Activated CD4-positive, alpha-beta memory T cell treated with anti-CD3 and anti-CD28 coated beads for 36 hours (primary cell): ENCODE measurements at regions not wholly inside any gene's neighbourhood (a gene's known extent, or its start where the extent isn't known, plus 50 kb on each side); places are given as distances from the start of the nearest gene placed in this dataset.

Experiments
- CTCF ChIA-PET: fragments of 350-600 bp; sonication (Branson Sonifier 250); formaldehyde crosslinking; loops from one replicate; lab custom pipeline; 2021; ENCODE audit warnings: antibody characterized with exemption, inconsistent platforms; lab: Charles Lee
- POLR2A ChIA-PET: fragments of 350-600 bp; sonication (Branson Sonifier 250); formaldehyde crosslinking; loops from one replicate; lab custom pipeline; 2021; ENCODE audit warnings: antibody characterized with exemption; lab: Charles Lee
- DNase-seq: peaks from one replicate; pipeline ENCODE4 v3.0.0-alpha.2; 2020
- H3K27ac Mint-ChIP-seq: one replicate; pipeline ENCODE4 v1.8.0; 2021; ENCODE audit warnings: mixed read lengths
- H3K27me3 Mint-ChIP-seq: one replicate; pipeline ENCODE4 v1.8.0; 2021; ENCODE audit warnings: mixed read lengths
- H3K36me3 Mint-ChIP-seq: one replicate; pipeline ENCODE4 v1.8.0; 2021; ENCODE audit warnings: mixed read lengths
- H3K4me1 Mint-ChIP-seq: one replicate; pipeline ENCODE4 v1.8.0; 2021; ENCODE audit warnings: low read depth, mixed read lengths
- H3K4me3 Mint-ChIP-seq: one replicate; pipeline ENCODE4 v1.8.0; 2021; ENCODE audit warnings: mild to moderate bottlenecking, mixed read lengths
- H3K9me3 Mint-ChIP-seq: one replicate; pipeline ENCODE4 v1.8.0; 2021; ENCODE audit warnings: mixed read lengths
- intact Hi-C: fragments of 100-400 bp; cut with micrococcal nuclease; formaldehyde crosslinking; loops from one replicate; pipeline ENCODE4 v1.15.1; 2023

DNA sequence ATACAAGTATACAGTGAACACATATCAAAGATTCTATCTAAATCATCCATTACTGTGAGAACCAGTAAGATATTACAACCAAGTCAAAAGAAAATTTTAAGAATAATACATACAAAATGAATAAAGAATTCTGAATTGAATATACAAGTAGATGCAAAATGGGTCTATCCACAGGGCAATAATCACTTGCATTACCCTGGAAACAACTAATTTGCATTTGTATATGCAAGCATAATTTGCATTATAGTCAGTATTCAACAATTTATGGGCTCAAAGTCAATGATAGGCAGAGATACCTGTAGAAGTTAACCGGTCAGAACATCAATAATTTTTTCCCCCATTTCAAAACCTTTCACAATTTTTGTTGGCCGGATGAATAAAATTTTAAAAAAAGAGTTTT, 512.2 kb upstream of the ALCAM start:
- ChIA-PET POLR2A (no interaction called here), CTCF (no interaction called here)
- Mint-ChIP-seq H3K4me1 (no peaks in the 10 kb centered on the region), H3K27me3 (no peaks in the 10 kb centered on the region), H3K4me3 (no peak overlapping the region), H3K27ac (no peak overlapping the region), H3K9me3 (no peaks in the 10 kb centered on the region), H3K36me3 (no peaks in the 10 kb centered on the region)
- no peak for DNase-seq
- intact Hi-C loops = no loop called here

DNA sequence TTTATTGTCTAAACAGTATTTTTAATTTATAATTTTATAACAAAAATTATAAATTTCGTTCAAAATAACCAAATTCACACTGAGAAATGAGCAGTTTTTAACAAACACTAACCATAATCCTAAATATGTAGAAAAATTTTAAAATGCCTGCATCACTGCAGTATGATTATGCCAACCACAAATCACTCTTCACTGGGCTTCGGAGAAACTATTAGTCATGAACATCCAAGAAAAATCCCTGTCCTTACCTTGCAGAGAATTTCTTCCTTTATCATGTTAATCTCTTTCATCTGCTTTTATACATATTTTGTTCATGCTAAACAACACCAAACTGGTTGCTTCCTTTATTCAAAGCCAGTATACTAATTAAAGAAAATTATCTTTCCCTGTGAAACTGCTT, 511.0 kb upstream of the ALCAM start:
- CTCF ChIA-PET = no interaction called here
- DNase-seq = no peak
- Mint-ChIP-seq H3K9me3 (no peaks in the 10 kb centered on the region), H3K27ac (no peak overlapping the region), H3K4me1 (no peaks in the 10 kb centered on the region), H3K4me3 (no peak overlapping the region), H3K27me3 (no peaks in the 10 kb centered on the region), H3K36me3 (no peaks in the 10 kb centered on the region)
- POLR2A ChIA-PET = no interaction called here
- intact Hi-C loops = no loop called here

DNA sequence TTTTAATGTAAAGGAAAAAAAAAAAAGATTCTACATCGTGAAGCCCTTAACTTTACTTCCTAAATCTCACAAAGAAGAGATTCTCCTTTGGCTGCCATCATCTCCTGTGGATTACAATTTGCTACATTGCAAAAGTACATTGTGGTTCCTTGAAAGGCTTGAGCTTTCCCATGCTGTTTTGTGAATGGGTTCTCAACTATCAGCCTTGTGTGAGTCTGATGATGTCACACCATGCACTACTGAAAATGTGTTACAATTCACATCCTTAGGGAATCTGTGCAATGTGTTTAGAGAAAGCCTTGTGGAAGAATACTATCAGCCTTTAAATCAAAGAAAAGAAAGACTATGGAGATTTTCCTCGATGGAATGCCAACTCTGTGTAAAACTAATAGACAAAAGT, 510.0 kb upstream of the ALCAM start:
- ChIA-PET CTCF (no interaction called here), POLR2A (no interaction called here)
- Mint-ChIP-seq H3K9me3 (no peaks in the 10 kb centered on the region), H3K4me3 (no peak overlapping the region), H3K27me3 (no peaks in the 10 kb centered on the region), H3K27ac (no peak overlapping the region), H3K36me3 (no peaks in the 10 kb centered on the region), H3K4me1 (no peaks in the 10 kb centered on the region)
- DNase-seq = no peak
- intact Hi-C loops = no loop called here

DNA sequence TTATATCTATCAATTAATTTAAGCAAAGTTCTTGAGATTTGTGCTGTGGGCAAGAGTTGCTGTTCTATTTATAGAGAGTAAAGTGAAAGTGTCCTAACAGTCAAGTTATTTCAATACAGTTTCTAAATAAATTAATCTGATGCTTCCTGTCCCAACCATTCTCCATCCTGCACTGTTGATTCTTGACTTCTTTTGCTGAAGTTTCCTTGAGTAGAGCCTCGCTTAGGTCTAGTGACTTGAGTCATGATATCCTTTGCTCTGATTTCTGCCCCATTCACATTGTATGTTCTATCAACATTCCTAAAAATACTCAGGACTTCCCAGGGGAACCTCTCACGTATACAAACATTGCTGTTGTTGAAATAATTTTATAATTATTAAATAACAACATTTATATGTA, 498.4 kb upstream of the ALCAM start:
- Mint-ChIP-seq H3K27ac (no peak overlapping the region), H3K4me3 (no peak overlapping the region), H3K27me3 (no peaks in the 10 kb centered on the region), H3K36me3 (no peaks in the 10 kb centered on the region), H3K4me1 (no peaks in the 10 kb centered on the region), H3K9me3 (no peaks in the 10 kb centered on the region)
- intact Hi-C loops = no loop called here
- ChIA-PET POLR2A (no interaction called here), CTCF (no interaction called here)
- no peak for DNase-seq

DNA sequence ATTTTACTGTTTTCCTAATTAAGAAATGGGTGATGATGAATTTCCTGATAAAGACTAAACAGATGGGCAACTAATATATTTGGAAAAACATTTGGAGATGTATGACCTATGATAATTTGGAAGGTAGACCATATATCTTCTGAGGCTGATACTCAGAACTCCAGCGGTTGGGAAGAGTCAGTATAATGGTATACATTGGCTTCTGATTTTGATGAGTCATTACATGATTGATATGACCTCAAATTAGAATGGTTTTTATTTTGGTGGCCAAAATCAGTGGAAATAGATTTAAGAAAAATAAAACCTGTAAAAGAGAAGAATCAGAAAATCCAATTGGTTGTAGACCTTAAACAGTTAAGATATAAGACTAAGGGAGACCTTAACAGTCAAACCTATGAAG, 496.4 kb upstream of the ALCAM start:
- POLR2A ChIA-PET = no interaction called here
- H3K9me3 Mint-ChIP-seq = no peaks in the 10 kb centered on the region
- no peak overlapping the region for H3K27ac Mint-ChIP-seq
- no peaks in the 10 kb centered on the region for H3K27me3 Mint-ChIP-seq
- no peaks in the 10 kb centered on the region for H3K36me3 Mint-ChIP-seq
- DNase-seq = no peak
- no peak overlapping the region for H3K4me3 Mint-ChIP-seq
- H3K4me1 Mint-ChIP-seq = no peaks in the 10 kb centered on the region
- intact Hi-C loops = no loop called here
- CTCF ChIA-PET = no interaction called here

DNA sequence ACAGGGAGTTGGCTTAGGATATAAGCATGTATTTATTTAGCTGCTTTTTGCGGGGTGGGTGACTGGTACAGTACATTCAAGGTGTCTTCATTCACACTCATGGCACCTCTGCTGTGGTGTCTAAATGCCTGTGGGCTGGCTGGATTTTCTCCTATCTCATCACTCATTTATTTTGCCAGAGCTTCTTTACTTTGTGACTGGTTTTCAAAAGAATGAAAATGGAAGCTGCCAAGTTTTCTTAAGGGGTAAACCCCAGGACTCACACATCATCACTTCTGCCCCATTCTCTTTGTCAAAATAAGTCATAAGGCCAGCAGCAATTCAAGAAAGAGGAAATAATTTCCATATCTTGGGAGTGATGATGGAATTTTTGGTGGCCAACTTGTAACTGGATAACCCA, 493.4 kb upstream of the ALCAM start:
- DNase-seq = no peak
- no peaks in the 10 kb centered on the region for H3K27me3 Mint-ChIP-seq
- CTCF ChIA-PET = no interaction called here
- H3K4me1 Mint-ChIP-seq = no peaks in the 10 kb centered on the region
- H3K9me3 Mint-ChIP-seq = no peaks in the 10 kb centered on the region
- H3K27ac Mint-ChIP-seq = no peak overlapping the region
- H3K4me3 Mint-ChIP-seq = no peak overlapping the region
- POLR2A ChIA-PET = no interaction called here
- H3K36me3 Mint-ChIP-seq = no peaks in the 10 kb centered on the region
- intact Hi-C loops = no loop called here

DNA sequence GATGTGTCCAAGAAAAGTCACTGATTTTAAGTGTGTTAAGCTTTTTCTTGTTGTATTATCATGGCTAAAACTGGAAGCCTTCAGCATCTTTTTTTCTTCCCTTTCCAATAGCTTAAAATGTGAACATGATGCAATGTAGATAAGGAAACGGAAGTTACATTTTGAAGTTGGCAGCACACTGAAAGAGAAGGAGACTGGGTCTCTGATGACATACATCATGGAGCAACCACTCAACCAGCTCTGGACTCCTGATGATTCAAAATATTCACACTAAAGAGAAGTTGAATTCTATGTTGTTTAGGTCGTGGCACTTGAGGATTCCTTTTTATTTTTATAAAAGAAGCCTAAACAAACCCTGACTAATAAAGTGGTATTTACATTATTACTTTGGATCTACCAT, 488.3 kb upstream of the ALCAM start:
- no peak for DNase-seq
- Mint-ChIP-seq H3K27ac (no peak overlapping the region), H3K4me1 (no peaks in the 10 kb centered on the region), H3K4me3 (no peak overlapping the region), H3K9me3 (no peaks in the 10 kb centered on the region), H3K27me3 (no peaks in the 10 kb centered on the region), H3K36me3 (no peaks in the 10 kb centered on the region)
- intact Hi-C loops = no loop called here
- CTCF ChIA-PET = no interaction called here
- POLR2A ChIA-PET = no interaction called here

DNA sequence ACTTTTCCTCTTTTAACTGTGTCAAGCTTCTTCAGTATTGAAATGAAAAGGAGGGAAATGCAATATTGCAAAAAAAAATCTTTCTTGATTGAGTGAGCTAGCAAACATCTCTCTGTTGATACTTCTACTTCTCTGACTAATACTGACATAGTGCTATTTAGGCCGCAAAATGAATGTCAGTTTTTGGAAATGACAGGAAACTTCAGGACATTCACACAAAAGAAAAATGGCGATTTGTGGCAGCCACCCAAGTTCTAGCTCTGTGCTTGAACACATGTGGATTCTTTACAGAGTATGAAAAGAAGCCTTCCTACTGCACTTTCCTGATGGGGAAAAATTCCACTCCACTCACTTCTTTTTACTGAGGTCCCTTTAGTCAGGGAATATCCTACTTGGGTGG, 486.8 kb upstream of the ALCAM start:
- Mint-ChIP-seq H3K4me1 (no peaks in the 10 kb centered on the region), H3K9me3 (no peaks in the 10 kb centered on the region), H3K27ac (no peak overlapping the region), H3K27me3 (no peaks in the 10 kb centered on the region), H3K36me3 (no peaks in the 10 kb centered on the region), H3K4me3 (no peak overlapping the region)
- CTCF ChIA-PET = no interaction called here
- no peak for DNase-seq
- intact Hi-C loops = no loop called here
- POLR2A ChIA-PET = no interaction called here

DNA sequence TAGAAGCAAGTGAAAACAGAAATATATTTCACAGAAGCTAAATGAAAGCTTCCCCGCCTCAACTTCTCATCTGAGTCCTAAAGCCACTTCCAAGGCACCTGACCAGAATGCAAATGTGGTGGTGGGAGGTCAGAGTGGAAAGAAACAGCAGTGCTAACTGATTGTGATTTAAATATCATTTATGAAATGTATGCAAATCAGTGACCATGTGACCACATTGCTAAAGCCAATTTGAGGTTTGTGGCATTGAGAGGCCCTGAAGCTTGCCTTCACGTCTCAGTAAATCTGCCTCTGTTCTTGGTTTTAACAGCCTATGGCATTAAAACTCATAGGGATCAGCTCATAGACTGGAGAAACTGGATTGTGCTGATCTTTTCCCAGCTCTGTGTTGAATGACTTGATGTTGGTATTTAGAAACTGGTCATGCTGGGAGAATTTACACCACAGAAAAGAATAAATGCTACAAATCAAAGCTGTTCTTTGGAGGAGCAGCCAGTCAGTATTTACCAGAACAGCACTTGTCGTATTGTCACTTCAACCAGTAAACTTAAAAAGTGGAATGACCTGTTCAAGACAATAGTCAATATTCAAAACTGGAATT, 481.4 kb upstream of the ALCAM start:
- H3K27ac Mint-ChIP-seq = no peak overlapping the region
- H3K4me3 Mint-ChIP-seq = no peak overlapping the region
- CTCF ChIA-PET = interaction anchor here (0.9 kb wide), 1 partner anchor 10 kb away, joined by 3 read pairs; no protein-coding TSS in a partner anchor
- H3K9me3 Mint-ChIP-seq = no peaks in the 10 kb centered on the region
- no peak for DNase-seq
- POLR2A ChIA-PET = no interaction called here
- no peaks in the 10 kb centered on the region for H3K27me3 Mint-ChIP-seq
- intact Hi-C loops = no loop called here
- no peaks in the 10 kb centered on the region for H3K4me1 Mint-ChIP-seq
- no peaks in the 10 kb centered on the region for H3K36me3 Mint-ChIP-seq

DNA sequence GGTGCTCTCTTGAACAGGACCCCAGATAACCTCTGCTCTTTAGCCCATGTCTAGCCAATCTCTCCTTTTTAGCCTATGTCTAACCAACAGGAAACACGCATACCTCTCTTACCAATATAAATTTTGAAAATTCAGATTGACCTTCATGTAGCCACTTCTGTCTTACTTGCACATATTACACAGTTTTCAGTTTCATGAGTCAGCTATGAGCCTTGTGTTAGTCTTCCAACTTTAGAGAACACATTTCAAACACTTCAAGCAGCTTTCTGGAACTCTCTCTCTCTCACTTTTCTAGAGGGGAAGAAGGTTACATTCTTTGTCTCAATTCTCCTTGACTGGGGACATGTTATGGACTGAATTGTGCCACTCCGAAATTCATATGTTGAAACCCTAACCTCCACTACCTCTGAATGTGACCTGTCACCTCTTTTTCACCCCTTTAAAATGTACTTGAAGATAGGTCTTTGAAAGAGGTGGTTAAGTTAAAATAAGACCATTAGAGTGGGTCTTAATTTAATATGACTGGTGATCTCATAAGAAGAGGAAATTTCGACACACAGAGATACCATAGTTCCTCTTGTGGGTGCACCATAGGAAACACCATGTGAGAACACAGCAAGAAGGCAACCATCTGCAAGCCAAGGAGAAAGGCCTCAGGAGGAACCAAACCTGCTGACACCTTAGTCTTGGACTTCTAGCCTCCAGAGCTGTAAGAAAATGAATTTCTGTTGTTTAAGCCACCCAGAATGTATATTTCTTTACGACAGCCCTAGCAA, 480.3 kb upstream of the ALCAM start:
- H3K27me3 Mint-ChIP-seq = no peaks in the 10 kb centered on the region
- intact Hi-C loops = no loop called here
- CTCF ChIA-PET = no interaction called here

DNA sequence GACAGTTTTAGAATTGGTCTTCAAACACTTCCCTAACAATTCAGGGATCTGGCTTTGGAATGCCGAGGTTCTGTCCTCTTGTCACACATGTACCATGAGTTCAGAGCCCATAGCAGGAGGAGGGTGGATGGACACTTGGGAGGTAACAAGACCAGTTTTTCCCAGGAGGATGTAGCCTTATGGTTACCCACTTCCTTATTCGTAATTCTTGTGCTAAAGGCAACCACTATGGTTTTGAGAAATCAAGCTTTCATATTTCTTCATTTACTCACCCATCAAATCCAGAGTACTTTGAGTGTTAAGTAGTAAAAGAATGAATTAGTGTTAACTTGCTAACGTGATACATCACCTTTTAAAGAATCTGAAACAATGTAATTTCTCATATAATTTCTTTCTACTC, 479.6 kb upstream of the ALCAM start:
- ChIA-PET POLR2A (no interaction called here), CTCF (no interaction called here)
- Mint-ChIP-seq H3K27ac (no peak overlapping the region), H3K36me3 (no peaks in the 10 kb centered on the region), H3K27me3 (peaks cover 2% of the 10 kb centered on the region), H3K4me3 (no peak overlapping the region), H3K9me3 (no peaks in the 10 kb centered on the region), H3K4me1 (no peaks in the 10 kb centered on the region)
- DNase-seq = no peak
- intact Hi-C loops = no loop called here

More for the DNA sequence above, 480.3 kb upstream of the ALCAM start:
- Mint-ChIP-seq H3K27ac (no peak overlapping the region), H3K4me1 (no peaks in the 10 kb centered on the region), H3K36me3 (no peaks in the 10 kb centered on the region), H3K9me3 (no peaks in the 10 kb centered on the region), H3K4me3 (no peak overlapping the region)
- POLR2A ChIA-PET = no interaction called here
- no peak for DNase-seq

DNA sequence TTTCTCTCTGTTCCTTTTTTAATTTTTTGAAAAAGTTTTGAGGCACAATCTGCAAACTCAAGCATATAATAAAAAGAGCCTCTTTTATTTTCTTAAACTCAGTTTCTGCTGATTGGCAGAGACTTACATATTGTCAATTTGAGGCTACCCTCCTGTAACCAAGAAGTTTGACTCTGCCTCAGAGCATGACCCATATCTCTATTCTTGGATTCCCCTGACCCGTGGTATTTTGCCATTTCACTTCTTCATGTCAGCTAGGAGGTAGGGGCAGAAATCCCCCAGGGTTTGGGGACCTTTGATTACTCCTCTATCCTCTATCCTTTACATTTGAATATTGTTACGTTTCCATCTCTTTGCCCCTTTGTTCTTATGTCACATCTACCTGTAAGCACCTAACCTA, 479.1 kb upstream of the ALCAM start:
- no peak for DNase-seq
- Mint-ChIP-seq H3K4me1 (no peaks in the 10 kb centered on the region), H3K9me3 (no peaks in the 10 kb centered on the region), H3K27ac (no peak overlapping the region), H3K4me3 (no peak overlapping the region), H3K36me3 (no peaks in the 10 kb centered on the region), H3K27me3 (peaks cover 2% of the 10 kb centered on the region)
- ChIA-PET POLR2A (no interaction called here), CTCF (no interaction called here)
- intact Hi-C loops = no loop called here

DNA sequence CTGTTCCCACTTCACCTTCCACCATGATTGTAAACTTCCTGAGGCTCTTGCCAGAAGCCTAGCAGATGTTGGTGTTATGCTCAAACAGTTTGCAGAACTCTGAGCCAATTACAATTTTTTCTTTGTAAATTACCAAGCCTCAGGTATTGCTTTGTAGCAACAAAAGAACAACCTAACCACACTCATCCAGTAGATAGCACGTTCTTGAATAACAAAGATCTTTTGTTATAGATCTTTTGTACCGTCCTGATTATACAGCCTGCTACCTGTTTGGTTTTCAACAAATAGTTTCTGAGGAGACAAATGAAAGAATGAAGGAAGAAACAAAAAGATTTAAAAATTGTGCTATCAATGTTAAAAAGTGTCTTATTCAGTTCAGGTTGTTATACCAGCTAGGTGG, 474.7 kb upstream of the ALCAM start:
- no peaks in the 10 kb centered on the region for H3K9me3 Mint-ChIP-seq
- no peak overlapping the region for H3K4me3 Mint-ChIP-seq
- DNase-seq = no peak
- intact Hi-C loops = no loop called here
- no peaks in the 10 kb centered on the region for H3K4me1 Mint-ChIP-seq
- ChIA-PET POLR2A (no interaction called here), CTCF (no interaction called here)
- no peak overlapping the region for H3K27ac Mint-ChIP-seq
- H3K27me3 Mint-ChIP-seq = peaks cover 2% of the 10 kb centered on the region
- no peaks in the 10 kb centered on the region for H3K36me3 Mint-ChIP-seq
